22Rv1 (cell line): ENCODE measurements at regions not wholly inside any gene's neighbourhood (a gene's known extent, or its start where the extent isn't known, plus 50 kb on each side); places are given as distances from the start of the nearest gene placed in this dataset.

Experiments used
- CTCF ChIP-seq: fragments of 450-650 bp; IDR thresholded peaks from 2 replicates; pipeline ENCODE4 v1.5.1; 2017; ENCODE audit warnings: mild to moderate bottlenecking
- ZFX ChIP-seq: fragments of 450-650 bp; IDR thresholded peaks from 2 replicates; pipeline ENCODE4 v1.6.1; 2017; ENCODE audit warnings: antibody characterized with exemption, borderline replicate concordance

GRCh38 chr3:170808041-170808440 is 62.0 kb downstream of the RPL22L1 start:
- TF ChIP-seq CTCF: no peak
- TF ChIP-seq ZFX: no peak
